GM12878 (cell line): ENCODE measurements at regions not wholly inside any gene's neighbourhood (a gene's known extent, or its start where the extent isn't known, plus 50 kb on each side); places are given as distances from the start of the nearest gene placed in this dataset.

ENCODE experiments used
- ATAC-seq: fragments of 200-7000 bp; cut with Tn5 transposase; 3 replicates; pipeline ENCODE4 v1.9.1; 2020; ENCODE audit warnings: mild to moderate bottlenecking, moderate library complexity
- BruUV-seq: library from RNA; stranded (reverse); fragments of 400-500 nt; replicated peaks from 2 replicates; lab custom pipeline; 2021; lab: Mats Ljungman, UMichigan
- CTCF ChIA-PET: fragments of 300-600 bp; sonication (Branson Sonifier 250); formaldehyde crosslinking; extraction: SDS; loops from one replicate; lab custom pipeline; 2021; ENCODE audit warnings: inconsistent platforms; lab: Yijun Ruan, JAX
- POLR2A ChIA-PET: fragments of 350-600 bp; formaldehyde crosslinking; extraction: SDS; loops from one replicate; lab custom pipeline; 2021; ENCODE audit warnings: inconsistent platforms; lab: Charles Lee
- RAD21 ChIA-PET: fragments of 300-600 bp; sonication (Branson Sonifier 250); formaldehyde crosslinking; loops from one replicate; lab custom pipeline; 2023; ENCODE audit warnings: antibody characterized with exemption; ENCODE audit not compliant: unreplicated experiment; lab: Charles Lee
- SMC1A ChIA-PET: fragments of 300-600 bp; sonication (Branson Sonifier 250); formaldehyde crosslinking; loops from one replicate; lab custom pipeline; 2023; ENCODE audit not compliant: unreplicated experiment, uncharacterized antibody; lab: Charles Lee
- DNase-seq: peaks from one replicate; pipeline ENCODE4 v3.0.0-alpha.2; 2011; ENCODE audit warnings: low read depth, low spot score
- FAIRE-seq: peaks from 3 replicates; lab custom pipeline; 2011; peaks lifted over from hg19 to GRCh38; lab: Jason Lieb, UNC
- H2AFZ ChIP-seq: 2 replicates; pipeline ENCODE4 v1.6.0; 2011; ENCODE audit warnings: low read depth, low read length, control low read depth; ENCODE audit not compliant: control insufficient read depth
- H3K27ac ChIP-seq: 2 replicates; pipeline ENCODE4 v1.5.1; 2011; ENCODE audit warnings: control low read depth; ENCODE audit not compliant: control insufficient read depth, insufficient read depth
- H3K27me3 ChIP-seq, 2 experiments: replicated peaks in 1 of 2; 2 replicates each; pipeline versions ENCODE4 v1.6.0 to v1.6.1; 2011; ENCODE audit warnings: low read length in 1 of 2; ENCODE audit not compliant: control insufficient read depth in 2 of 2, insufficient read depth in 2 of 2
- H3K36me3 ChIP-seq, 2 experiments: 2 replicates each; pipeline ENCODE4 v1.5.1; 2011; ENCODE audit warnings: low read length in 1 of 2; ENCODE audit not compliant: control insufficient read depth in 2 of 2, insufficient read depth in 2 of 2
- H3K4me1 ChIP-seq: 2 replicates; pipeline ENCODE4 v1.6.1; 2011; ENCODE audit warnings: mild to moderate bottlenecking, low read length, moderate library complexity, mixed read lengths; ENCODE audit not compliant: control insufficient read depth, insufficient read depth
- H3K4me2 ChIP-seq: 2 replicates; pipeline ENCODE4 v1.6.0; 2011; ENCODE audit warnings: control low read depth; ENCODE audit not compliant: control insufficient read depth, insufficient read depth
- H3K4me3 ChIP-seq: fragments of 200-600 bp; sonication (generic); 2 replicates; pipeline ENCODE4 v1.5.1; 2016
- H3K79me2 ChIP-seq: 2 replicates; pipeline ENCODE4 v1.6.0; 2011; ENCODE audit warnings: low read length; ENCODE audit not compliant: control insufficient read depth, insufficient read depth
- H3K9ac ChIP-seq: 2 replicates; pipeline ENCODE4 v1.8.0; 2011; ENCODE audit warnings: low read length, control low read depth, mixed read lengths; ENCODE audit not compliant: control insufficient read depth, insufficient read depth
- H3K9me3 ChIP-seq: replicated peaks from 3 replicates; pipeline ENCODE4 v1.5.1; 2011; ENCODE audit warnings: mild to moderate bottlenecking, low read length; ENCODE audit not compliant: control insufficient read depth, insufficient read depth
- H4K20me1 ChIP-seq: 2 replicates; pipeline ENCODE4 v1.6.0; 2011; ENCODE audit not compliant: control insufficient read depth, insufficient read depth
- CHD1 ChIP-seq: IDR thresholded peaks from 2 replicates; pipeline ENCODE4 v1.6.1; 2012; ENCODE audit warnings: low read depth, low read length, improper control_type of control experiment
- CREM ChIP-seq: IDR thresholded peaks from 2 replicates; pipeline ENCODE4 v1.6.1; 2014; ENCODE audit warnings: antibody characterized with exemption, low read depth
- FOS ChIP-seq: IDR thresholded peaks from 3 replicates; pipeline ENCODE4 v1.6.1; 2011; ENCODE audit warnings: borderline replicate concordance; ENCODE audit not compliant: insufficient read length; ENCODE audit errors: extremely low read depth
- GATAD2B ChIP-seq: fragments of 450-650 bp; conservative IDR thresholded peaks from 2 replicates; pipeline ENCODE4 v1.6.1; 2017; ENCODE audit warnings: low read depth, mild to moderate bottlenecking, moderate library complexity
- JUNB ChIP-seq: IDR thresholded peaks from 2 replicates; pipeline ENCODE4 v1.6.1; 2016; ENCODE audit warnings: antibody characterized with exemption, mild to moderate bottlenecking
- JUND ChIP-seq: IDR thresholded peaks from 2 replicates; pipeline ENCODE4 v1.6.1; 2012; ENCODE audit warnings: low read depth, mild to moderate bottlenecking, low read length, improper control_type of control experiment, moderate library complexity
- KAT2A ChIP-seq: conservative IDR thresholded peaks from 2 replicates; pipeline ENCODE4 v1.6.1; 2011; ENCODE audit warnings: low read depth, low read length; ENCODE audit not compliant: control insufficient read depth
- LARP7 ChIP-seq: fragments of 450-650 bp; IDR thresholded peaks from 2 replicates; pipeline ENCODE4 v1.6.1; 2017; ENCODE audit warnings: mild to moderate bottlenecking
- MTA3 ChIP-seq: IDR thresholded peaks from 2 replicates; pipeline ENCODE4 v1.6.1; 2012; ENCODE audit warnings: low read length, inconsistent platforms, borderline replicate concordance
- NFYA ChIP-seq: IDR thresholded peaks from 2 replicates; pipeline ENCODE4 v1.6.1; 2011; ENCODE audit warnings: low read depth, mild to moderate bottlenecking, low read length, improper control_type of control experiment, borderline replicate concordance
- NR2F1 ChIP-seq: fragments of 450-650 bp; conservative IDR thresholded peaks from 2 replicates; pipeline ENCODE4 v1.6.1; 2017; ENCODE audit warnings: mild to moderate bottlenecking
- RELB ChIP-seq: fragments of 450-650 bp; IDR thresholded peaks from 2 replicates; pipeline ENCODE4 v1.6.1; 2017; ENCODE audit warnings: low read depth, mild to moderate bottlenecking, moderate library complexity
- RFX5 ChIP-seq: IDR thresholded peaks from 2 replicates; pipeline ENCODE4 v1.6.1; 2011; ENCODE audit warnings: low read depth, low read length, improper control_type of control experiment
- SREBF1 ChIP-seq: IDR thresholded peaks from 2 replicates; pipeline ENCODE4 v1.6.1; 2012; ENCODE audit warnings: mild to moderate bottlenecking, low read length
- TARDBP ChIP-seq: IDR thresholded peaks from 2 replicates; pipeline ENCODE4 v1.6.1; 2016; ENCODE audit warnings: borderline replicate concordance
- WGBS: methylation state at CpG from one replicate; pipeline ENCODE4 v1.1.6; 2016; ENCODE audit warnings: low lambda C conversion rate; ENCODE audit not compliant: insufficient replicate concordance, insufficient coverage; ENCODE audit errors: missing lambda C conversion rate; 5-methylcytosine and 5-hydroxymethylcytosine counted together
- in situ Hi-C: fragments of 300-500 bp; cut with MboI; formaldehyde crosslinking; loops from 9 replicates; pipeline ENCODE4 v1.14.3; 2018; ENCODE audit warnings: mixed read lengths
- intact Hi-C: fragments of 100-400 bp; cut with micrococcal nuclease; formaldehyde crosslinking; loops from one replicate; pipeline ENCODE4 v1.14.2; 2022; ENCODE audit not compliant: unreplicated experiment
- TF ChIP-seq, protein P1 (sequence below): IDR thresholded peaks from 2 replicates; pipeline ENCODE4 v1.6.1; 2012; ENCODE audit warnings: low read depth, low read length, improper control_type of control experiment

GRCh38 chr17:69898601-69899000 lies 176.4 kb upstream of the KCNJ16 start:
- DNase-seq (no peak), FAIRE-seq (no peak), ATAC-seq (no peak)
- no peaks in the 10 kb centered on the region for H4K20me1 ChIP-seq
- SMC1A ChIA-PET = interaction anchor here (0.7 kb wide), 1 partner anchor 1512 kb away, joined by 3 read pairs; no protein-coding TSS in a partner anchor
- H3K9me3 ChIP-seq = no peaks in the 10 kb centered on the region
- POLR2A ChIA-PET = no interaction called here
- H3K27ac ChIP-seq = no peak overlapping the region
- no peaks in the 10 kb centered on the region for H3K79me2 ChIP-seq
- in situ Hi-C loops (no loop called here), intact Hi-C loops (no loop called here)
- CTCF ChIA-PET = no interaction called here
- 32% methylated on average over 5 of the region's 5 CpGs for WGBS
- H3K36me3 ChIP-seq = no peaks in the 10 kb centered on the region
- no peak overlapping the region for H2AFZ ChIP-seq
- no TSS peak for BruUV-seq
- RAD21 ChIA-PET = no interaction called here
- H3K9ac ChIP-seq = no peak overlapping the region
- H3K4me2 ChIP-seq = no peak overlapping the region
- H3K27me3 ChIP-seq = no peaks in the 10 kb centered on the region
- TF ChIP-seq JUND (no peak), RFX5 (no peak), JUNB (no peak), KAT2A (no peak), NR2F1 (no peak), SREBF1 (no peak), NFYA (no peak), RELB (no peak), MTA3 (no peak), GATAD2B (no peak), LARP7 (no peak), TARDBP (no peak), CHD1 (no peak), FOS (no peak), CREM (no peak)
- TF ChIP-seq, protein P1, sequence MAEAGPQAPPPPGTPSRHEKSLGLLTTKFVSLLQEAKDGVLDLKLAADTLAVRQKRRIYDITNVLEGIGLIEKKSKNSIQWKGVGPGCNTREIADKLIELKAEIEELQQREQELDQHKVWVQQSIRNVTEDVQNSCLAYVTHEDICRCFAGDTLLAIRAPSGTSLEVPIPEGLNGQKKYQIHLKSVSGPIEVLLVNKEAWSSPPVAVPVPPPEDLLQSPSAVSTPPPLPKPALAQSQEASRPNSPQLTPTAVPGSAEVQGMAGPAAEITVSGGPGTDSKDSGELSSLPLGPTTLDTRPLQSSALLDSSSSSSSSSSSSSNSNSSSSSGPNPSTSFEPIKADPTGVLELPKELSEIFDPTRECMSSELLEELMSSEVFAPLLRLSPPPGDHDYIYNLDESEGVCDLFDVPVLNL = no peak
- H3K4me3 ChIP-seq = no peak overlapping the region
- no peaks in the 10 kb centered on the region for H3K4me1 ChIP-seq
